ENCODE measurements at regions not wholly inside any gene's neighbourhood (a gene's known extent, or its start where the extent isn't known, plus 50 kb on each side); places are given as distances from the start of the nearest gene placed in this dataset.

DNA sequence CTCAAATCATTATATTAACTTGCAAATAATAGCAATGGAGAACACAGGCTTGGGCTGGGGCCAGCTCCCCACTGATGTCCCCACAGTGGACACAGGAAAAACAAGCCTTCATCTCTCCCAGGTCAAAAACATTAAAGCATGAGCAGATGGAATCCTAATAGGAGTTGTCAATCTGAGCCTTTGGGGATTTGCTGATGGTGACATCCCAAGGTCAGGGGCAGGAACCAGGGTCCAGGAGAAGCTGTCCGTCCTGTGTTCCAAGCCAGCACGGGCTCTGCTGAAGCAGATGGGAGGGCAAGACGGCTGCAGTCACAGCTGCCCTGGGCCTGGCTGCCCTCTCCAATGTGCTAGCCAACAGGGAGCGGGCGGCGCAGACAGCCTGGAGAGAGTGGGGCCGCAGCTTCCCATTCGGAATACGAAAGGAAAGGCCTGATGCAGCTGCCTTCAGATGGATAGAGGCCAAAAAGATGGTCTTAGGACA lies 135.5 kb downstream of the NDUFA10 start:
- Mint-ChIP-seq H3K4me3 (peak overlapping the region in 1 of 2 donors; percentile 34), H3K36me3 (peaks cover 7 to 15% of the 10 kb centered on the region in 2 donors), H3K4me1 (peaks cover 26% of the 10 kb centered on the region), H3K27ac (no peak overlapping the region), H3K27me3 (ENCODE audit: low read depth in 3 of 3) (peaks cover 5 to 16% (median 12%) of the 10 kb centered on the region in 3 donors), H3K9me3 (peaks cover 16 to 27% (median 23%) of the 10 kb centered on the region in 7 donors)
- Histone ChIP-seq H3K9me3 (replicated peaks in 1 of 2; ENCODE audit: control insufficient read depth in 1 of 2, insufficient read depth in 1 of 2, low read length in 2 of 2) (peaks cover 10 to 21% of the 10 kb centered on the region in 2 donors), H3K9ac (ENCODE audit: insufficient read depth, low read length, poor library complexity, severe bottlenecking) (no peak overlapping the region), H3K4me1 (ENCODE audit: control insufficient read depth in 1 of 2, insufficient read depth in 2 of 2, low read length in 2 of 2) (peaks cover 15 to 17% of the 10 kb centered on the region in 2 donors), H3K4me2 (replicated peaks; ENCODE audit: extremely low read depth, low read length, poor library complexity, severe bottlenecking) (no peak overlapping the region), H4K20me1 (ENCODE audit: insufficient read depth, low read length) (no peaks in the 10 kb centered on the region), H2AFZ (ENCODE audit: insufficient read depth, low read depth, low read length, poor library complexity, severe bottlenecking) (no peak overlapping the region), H3K27me3 (ENCODE audit: control insufficient read depth in 2 of 2, insufficient read depth in 2 of 2, low read length in 2 of 2) (no peaks in the 10 kb centered on the region), H3K27ac (ENCODE audit: low read depth in 1 of 2, low read length in 2 of 2) (no peak overlapping the region), H3K36me3 (replicated peaks in 1 of 2; ENCODE audit: control insufficient read depth in 1 of 2, insufficient read depth in 2 of 2, low read length in 2 of 2) (no peaks in the 10 kb centered on the region), H3K79me2 (ENCODE audit: insufficient read depth, low read length) (no peaks in the 10 kb centered on the region), H3K4me3 (replicated peaks in 1 of 3; ENCODE audit: low read depth in 2 of 3, low read length in 3 of 3) (no peak overlapping the region)
- TF ChIP-seq, protein P1, sequence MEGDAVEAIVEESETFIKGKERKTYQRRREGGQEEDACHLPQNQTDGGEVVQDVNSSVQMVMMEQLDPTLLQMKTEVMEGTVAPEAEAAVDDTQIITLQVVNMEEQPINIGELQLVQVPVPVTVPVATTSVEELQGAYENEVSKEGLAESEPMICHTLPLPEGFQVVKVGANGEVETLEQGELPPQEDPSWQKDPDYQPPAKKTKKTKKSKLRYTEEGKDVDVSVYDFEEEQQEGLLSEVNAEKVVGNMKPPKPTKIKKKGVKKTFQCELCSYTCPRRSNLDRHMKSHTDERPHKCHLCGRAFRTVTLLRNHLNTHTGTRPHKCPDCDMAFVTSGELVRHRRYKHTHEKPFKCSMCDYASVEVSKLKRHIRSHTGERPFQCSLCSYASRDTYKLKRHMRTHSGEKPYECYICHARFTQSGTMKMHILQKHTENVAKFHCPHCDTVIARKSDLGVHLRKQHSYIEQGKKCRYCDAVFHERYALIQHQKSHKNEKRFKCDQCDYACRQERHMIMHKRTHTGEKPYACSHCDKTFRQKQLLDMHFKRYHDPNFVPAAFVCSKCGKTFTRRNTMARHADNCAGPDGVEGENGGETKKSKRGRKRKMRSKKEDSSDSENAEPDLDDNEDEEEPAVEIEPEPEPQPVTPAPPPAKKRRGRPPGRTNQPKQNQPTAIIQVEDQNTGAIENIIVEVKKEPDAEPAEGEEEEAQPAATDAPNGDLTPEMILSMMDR (IDR thresholded peaks at IDR 0.05) = no peak
- 97% methylated on average over 9 of the region's 9 CpGs for WGBS (ENCODE audit: insufficient coverage)
- intact Hi-C loops (cut with micrococcal nuclease) = loop anchor here (5.0 kb wide), 1 partner anchor 103 kb away; no protein-coding TSS in a partner anchor
- DNase-seq = no peak

DNA sequence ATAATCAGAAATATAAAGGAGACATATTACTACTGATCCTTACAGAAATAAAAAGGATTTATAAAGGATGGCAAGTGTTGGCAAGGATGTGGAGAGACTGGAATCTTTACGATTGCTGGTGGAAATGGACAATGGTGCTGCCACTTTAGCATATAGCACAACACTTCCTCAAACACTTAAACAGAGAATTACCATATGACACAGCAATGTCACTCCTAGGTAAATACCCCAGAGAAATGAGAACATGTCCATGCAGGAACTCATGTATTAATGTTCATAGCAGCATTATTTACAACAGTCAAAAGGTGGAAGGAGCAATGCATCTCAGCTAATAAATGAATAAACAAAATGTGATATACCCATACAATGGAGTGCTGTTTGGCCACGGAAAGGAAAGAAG lies 137.5 kb downstream of the NDUFA10 start:
- intact Hi-C loops (cut with micrococcal nuclease) = no loop called here
- H3K4me3 Mint-ChIP-seq = no peak overlapping the region
- Histone ChIP-seq H3K27me3 (ENCODE audit: control insufficient read depth in 2 of 2, insufficient read depth in 2 of 2, low read length in 2 of 2) (no peaks in the 10 kb centered on the region), H4K20me1 (ENCODE audit: insufficient read depth, low read length) (no peaks in the 10 kb centered on the region), H3K4me3 (replicated peaks in 1 of 3; ENCODE audit: low read depth in 2 of 3, low read length in 3 of 3) (no peak overlapping the region), H3K9ac (ENCODE audit: insufficient read depth, low read length, poor library complexity, severe bottlenecking) (no peak overlapping the region), H3K4me2 (replicated peaks; ENCODE audit: extremely low read depth, low read length, poor library complexity, severe bottlenecking) (no peak overlapping the region), H3K27ac (ENCODE audit: low read depth in 1 of 2, low read length in 2 of 2) (no peak overlapping the region), H3K79me2 (ENCODE audit: insufficient read depth, low read length) (no peaks in the 10 kb centered on the region), H2AFZ (ENCODE audit: insufficient read depth, low read depth, low read length, poor library complexity, severe bottlenecking) (no peak overlapping the region), H3K9me3 (replicated peaks in 1 of 2; ENCODE audit: control insufficient read depth in 1 of 2, insufficient read depth in 1 of 2, low read length in 2 of 2) (peaks cover 22 to 35% of the 10 kb centered on the region in 2 donors), H3K36me3 (replicated peaks in 1 of 2; ENCODE audit: control insufficient read depth in 1 of 2, insufficient read depth in 2 of 2, low read length in 2 of 2) (no peaks in the 10 kb centered on the region), H3K4me1 (ENCODE audit: control insufficient read depth in 1 of 2, insufficient read depth in 2 of 2, low read length in 2 of 2) (peaks cover 6 to 7% of the 10 kb centered on the region in 2 donors)
- peaks cover 20 to 36% (median 34%) of the 10 kb centered on the region in 7 donors for H3K9me3 Mint-ChIP-seq
- H3K4me1 Mint-ChIP-seq = peaks cover 13% of the 10 kb centered on the region
- DNase-seq = peak in 1 of 3 donors; percentile 58
- WGBS (ENCODE audit: insufficient coverage) = no CpG with 5 or more reads among the region's 2 CpGs
- peak overlapping the region in 3 of 7 donors; percentile 1 to 64 (median 56) for H3K27ac Mint-ChIP-seq
- H3K27me3 Mint-ChIP-seq (ENCODE audit: low read depth in 3 of 3) = peaks cover 8 to 17% (median 12%) of the 10 kb centered on the region in 3 donors
- TF ChIP-seq, protein P1 (IDR thresholded peaks at IDR 0.05) = no peak
- H3K36me3 Mint-ChIP-seq = peaks cover 4 to 10% of the 10 kb centered on the region in 2 donors
